IPS DF 4.7 (cell line): ENCODE measurements at regions not wholly inside any gene's neighbourhood (a gene's known extent, or its start where the extent isn't known, plus 50 kb on each side); places are given as distances from the start of the nearest gene placed in this dataset.

Source experiments
- DNase-seq: peaks from one replicate; pipeline ENCODE4 v3.0.0-alpha.2; 2013; ENCODE audit warnings: low spot score; ENCODE audit errors: extremely low read depth

- no peak for DNase-seq
Observed at GRCh38 chr7:46461334-46461777, 540.3 kb upstream of the IGFBP3 start.

GRCh38 chr7:46459942-46460341 lies 538.9 kb upstream of the IGFBP3 start:
- no peak for DNase-seq

- no peak for DNase-seq
Observed at GRCh38 chr7:46454816-46455215, 533.7 kb upstream of the IGFBP3 start.

- no peak for DNase-seq
Observed at GRCh38 chr7:46452561-46453135, 531.6 kb upstream of the IGFBP3 start.

- no peak for DNase-seq
Observed at GRCh38 chr7:46451846-46452245, 530.8 kb upstream of the IGFBP3 start.

- DNase-seq = no peak
Observed at GRCh38 chr7:46450886-46451285, 529.8 kb upstream of the IGFBP3 start.

- no peak for DNase-seq
Observed at GRCh38 chr7:46450425-46450824, 529.4 kb upstream of the IGFBP3 start.

GRCh38 chr7:46449743-46450142 lies 528.7 kb upstream of the IGFBP3 start:
- DNase-seq = no peak

- DNase-seq = no peak
Observed at GRCh38 chr7:46448478-46448877, 527.4 kb upstream of the IGFBP3 start.

- DNase-seq = no peak
Observed at GRCh38 chr7:46446151-46446550, 525.1 kb upstream of the IGFBP3 start.

- DNase-seq = no peak
Observed at GRCh38 chr7:46444256-46444655, 523.2 kb upstream of the IGFBP3 start.

- no peak for DNase-seq
Observed at GRCh38 chr7:46440186-46440585, 519.1 kb upstream of the IGFBP3 start.

GRCh38 chr7:46432708-46433107 lies 511.6 kb upstream of the IGFBP3 start:
- no peak for DNase-seq

- no peak for DNase-seq
Observed at GRCh38 chr7:46428295-46428694, 507.2 kb upstream of the IGFBP3 start.

- DNase-seq = no peak
Observed at GRCh38 chr7:46424934-46425333, 503.9 kb upstream of the IGFBP3 start.

GRCh38 chr7:46421441-46422230 lies 500.6 kb upstream of the IGFBP3 start:
- DNase-seq = no peak

- no peak for DNase-seq
Observed at GRCh38 chr7:46414946-46415345, 493.9 kb upstream of the IGFBP3 start.

- DNase-seq = no peak
Observed at GRCh38 chr7:46411236-46411635, 490.2 kb upstream of the IGFBP3 start.

- DNase-seq = no peak
Observed at GRCh38 chr7:46407125-46407524, 486.1 kb upstream of the IGFBP3 start.

GRCh38 chr7:46397591-46397990 lies 476.5 kb upstream of the IGFBP3 start:
- DNase-seq = no peak

- no peak for DNase-seq
Observed at GRCh38 chr7:46396481-46396880, 475.4 kb upstream of the IGFBP3 start.

GRCh38 chr7:46393142-46393541 lies 472.1 kb upstream of the IGFBP3 start:
- DNase-seq = no peak
